T-helper 2 cell treated with Interferon-gamma antibody and Interleukin-4, amounts not matched to agents 100 ng/mL and 5 ng/mL, for 36 hours (primary cell): ENCODE measurements at regions not wholly inside any gene's neighbourhood (a gene's known extent, or its start where the extent isn't known, plus 50 kb on each side); places are given as distances from the start of the nearest gene placed in this dataset.

Experiments used
- intact Hi-C: fragments of 100-400 bp; cut with micrococcal nuclease; formaldehyde crosslinking; loops from one replicate; pipeline ENCODE4 v1.15.1; 2023

DNA sequence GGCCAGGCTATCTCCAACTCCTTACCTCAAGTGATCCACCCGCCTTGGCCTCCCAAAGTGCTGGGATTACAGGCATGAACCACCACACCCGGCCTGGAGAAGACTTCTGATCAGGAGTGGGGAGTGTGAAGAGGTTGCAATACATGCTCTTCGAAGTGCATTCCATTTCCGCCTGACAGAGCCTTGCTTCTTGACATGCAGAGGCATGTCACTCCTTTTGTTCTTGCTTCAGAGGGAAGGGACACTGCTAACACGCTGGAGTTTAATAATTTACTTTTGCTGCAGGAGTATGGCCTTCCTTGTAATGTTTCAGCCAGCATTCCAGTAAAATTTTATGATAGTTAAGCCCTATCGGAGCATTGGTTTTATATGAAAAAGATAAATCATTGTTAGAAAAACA, 74.9 kb downstream of the SLC25A47 start:
- intact Hi-C loops: no loop called here

DNA sequence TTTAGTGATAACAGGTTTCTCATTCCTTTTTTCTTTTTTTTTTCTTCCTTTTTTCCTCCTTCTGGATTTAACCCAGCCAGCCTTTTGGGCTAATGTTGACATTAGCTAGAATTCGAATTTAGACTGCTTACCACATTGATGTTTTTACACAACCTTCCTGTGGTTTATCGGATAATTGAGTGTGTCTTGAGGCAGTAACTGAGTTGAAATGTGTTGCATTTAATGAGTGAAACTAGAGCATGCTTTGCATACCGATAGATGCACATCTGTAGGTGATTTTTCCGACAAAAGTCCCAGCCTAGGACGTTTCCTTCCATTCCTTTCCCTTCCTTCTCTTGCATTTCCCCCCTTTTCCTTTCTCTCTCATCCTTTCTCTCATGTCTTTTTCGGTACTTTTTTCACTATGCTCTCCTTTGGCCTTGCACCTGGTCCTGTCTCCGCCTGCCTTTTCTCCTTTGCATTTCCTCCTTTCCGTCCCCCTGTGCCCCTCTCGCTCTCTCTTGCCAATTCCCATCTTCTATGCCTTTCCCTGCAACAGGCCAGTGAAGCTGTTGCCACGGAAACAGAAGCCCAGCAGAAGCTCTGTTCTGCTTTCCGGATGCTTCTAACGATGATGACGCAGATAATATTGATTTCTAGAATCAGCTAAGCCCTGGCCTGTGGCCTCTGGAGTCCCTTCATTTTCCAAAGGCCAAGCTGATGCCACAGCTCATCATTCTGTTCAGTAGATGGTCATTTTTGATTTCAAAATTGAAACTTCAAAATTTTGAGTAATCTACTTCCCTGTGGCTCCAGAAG, 76.1 kb downstream of the SLC25A47 start:
- intact Hi-C loops: no loop called here

DNA sequence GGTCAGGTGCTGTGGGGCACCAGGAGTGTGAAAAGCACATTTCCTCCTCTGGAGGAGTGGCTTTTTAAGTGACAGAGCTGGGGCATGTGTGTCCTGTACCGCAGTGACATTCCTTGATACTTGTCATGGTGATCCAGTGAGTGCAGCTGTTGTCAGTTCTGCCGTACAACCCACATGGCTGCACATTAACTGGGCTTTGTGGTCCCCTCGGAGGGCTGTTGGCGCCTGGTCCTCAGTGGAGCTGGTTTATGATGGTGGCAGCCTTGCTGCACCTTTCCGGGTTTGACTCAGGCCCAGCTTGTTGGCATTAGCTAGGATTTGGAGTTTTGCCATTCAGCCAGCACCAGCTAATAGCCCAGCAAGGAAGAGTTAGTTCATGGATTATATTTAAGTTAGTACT, 77.0 kb downstream of the SLC25A47 start:
- intact Hi-C loops: no loop called here

DNA sequence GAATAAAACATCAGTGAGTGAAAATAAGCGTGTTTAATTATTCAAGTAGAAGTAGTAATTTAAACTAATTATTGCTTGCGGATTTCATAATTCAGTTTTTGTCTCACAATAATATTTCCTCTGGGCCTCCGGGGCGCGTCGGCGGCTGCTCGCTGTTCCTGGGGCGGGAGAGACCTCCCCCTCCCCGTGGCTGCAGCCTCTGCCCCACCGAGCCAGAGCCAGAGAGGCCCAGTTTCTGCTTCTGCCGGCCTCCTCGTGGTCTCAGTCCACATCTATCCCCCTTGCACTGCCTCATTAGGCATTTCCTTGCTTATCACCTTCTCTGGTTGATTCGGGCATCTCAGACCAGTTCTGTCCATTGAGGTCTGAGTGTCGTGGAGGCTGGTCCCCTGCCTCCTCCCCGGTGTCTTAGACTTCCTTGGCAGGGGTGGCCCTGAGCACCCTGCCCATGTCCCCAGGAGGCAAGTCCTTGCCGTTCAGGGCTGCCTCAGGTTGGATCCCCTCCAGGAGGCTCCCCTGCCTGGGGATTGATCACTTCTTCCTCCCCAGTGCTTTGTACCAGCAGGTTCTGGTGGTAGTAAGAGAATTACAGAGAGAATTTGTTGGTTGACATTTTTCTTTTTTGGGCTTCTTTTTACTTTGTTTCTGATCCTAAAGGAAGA, 78.0 kb downstream of the SLC25A47 start:
- intact Hi-C loops: no loop called here

GRCh38 chr14:100401792-100402191, 78.7 kb downstream of the SLC25A47 start:
- intact Hi-C loops: no loop called here

- intact Hi-C loops: no loop called here
These were observed 79.5 kb downstream of the SLC25A47 start for GRCh38 chr14:100402631-100403030.

DNA sequence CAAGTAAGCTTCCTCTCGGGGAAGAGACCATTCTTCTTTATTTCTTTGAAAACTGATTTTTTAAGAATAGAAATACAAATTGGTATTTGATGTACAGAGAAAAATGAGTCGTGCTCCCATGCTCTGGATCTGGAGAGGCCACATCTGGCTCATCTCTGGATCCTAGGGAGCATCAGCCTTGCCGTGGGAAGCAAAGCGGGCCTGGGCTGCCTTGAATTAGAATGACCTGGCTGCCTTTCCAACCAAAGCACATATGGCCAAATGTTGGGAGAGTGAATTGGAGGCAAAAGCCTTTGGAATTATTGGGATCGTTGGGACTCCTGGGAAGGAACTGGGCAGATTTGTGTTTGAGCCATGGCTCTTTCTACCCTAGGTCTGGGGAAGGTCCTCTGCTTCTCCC, 80.0 kb downstream of the SLC25A47 start:
- intact Hi-C loops: no loop called here

- intact Hi-C loops: no loop called here
These were observed 80.7 kb downstream of the SLC25A47 start for GRCh38 chr14:100403802-100404365.

DNA sequence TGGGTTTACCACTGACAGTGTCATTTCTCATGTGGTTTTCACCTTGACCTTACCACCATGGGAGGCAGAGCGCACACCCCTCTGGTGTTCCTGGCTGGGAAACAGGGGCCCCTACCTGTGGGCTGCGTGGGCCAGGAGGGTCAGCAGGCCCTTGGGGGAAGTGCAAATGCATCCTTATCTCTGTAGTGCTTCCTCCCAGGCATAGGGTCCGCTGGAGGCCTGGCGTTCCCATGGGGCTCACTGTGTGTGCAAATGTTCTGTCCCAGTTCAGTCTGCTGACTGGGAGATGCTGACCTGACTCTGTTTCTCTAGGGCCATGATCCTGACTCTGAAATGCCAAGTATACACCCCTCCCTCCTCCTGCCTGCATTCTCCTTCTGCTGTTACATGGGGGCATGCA, 81.3 kb downstream of the SLC25A47 start:
- intact Hi-C loops: no loop called here

GRCh38 chr14:100405760-100406455, 82.8 kb downstream of the SLC25A47 start:
- intact Hi-C loops: loop anchor here (2.0 kb wide), 1 partner anchor 17 kb away; no protein-coding TSS in a partner anchor

- intact Hi-C loops: loop anchor here (2.0 kb wide), 1 partner anchor 16 kb away; no protein-coding TSS in a partner anchor
These were observed 83.5 kb downstream of the SLC25A47 start for GRCh38 chr14:100406505-100407131.

- intact Hi-C loops: loop anchor here (2.0 kb wide), 1 partner anchor 15 kb away; no protein-coding TSS in a partner anchor
These were observed 84.4 kb downstream of the SLC25A47 start for GRCh38 chr14:100407376-100408102.

DNA sequence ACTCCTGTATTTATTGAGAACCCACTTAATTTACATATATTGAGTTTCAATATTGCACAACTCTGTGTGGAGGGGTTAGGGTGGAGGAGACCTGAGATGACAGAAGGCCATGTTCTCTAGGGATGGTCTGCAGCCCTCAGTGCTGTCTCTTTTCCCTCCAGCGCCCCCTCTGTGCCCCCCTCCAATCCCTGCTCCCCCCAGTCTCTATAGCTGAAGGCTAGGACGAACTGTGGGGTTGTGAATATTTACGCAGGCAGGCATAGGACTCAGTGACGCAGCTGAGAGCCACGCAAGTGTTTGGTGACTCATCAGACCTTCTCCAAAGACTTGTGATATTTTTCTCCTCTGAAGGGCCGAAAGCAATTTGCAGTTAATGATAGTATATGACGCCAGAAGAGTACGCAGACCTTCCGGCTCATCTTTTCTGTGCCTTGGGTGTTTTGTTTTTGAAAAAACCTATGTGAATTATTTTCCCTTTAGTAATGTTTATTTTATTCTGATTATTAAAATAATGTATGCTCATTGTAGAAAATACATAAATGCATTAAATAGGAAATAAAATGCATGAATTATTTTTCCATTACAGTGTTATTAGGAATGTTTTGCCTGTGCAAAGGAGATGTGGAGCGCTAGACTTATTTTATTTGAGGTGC, 85.3 kb downstream of the SLC25A47 start:
- intact Hi-C loops: no loop called here

DNA sequence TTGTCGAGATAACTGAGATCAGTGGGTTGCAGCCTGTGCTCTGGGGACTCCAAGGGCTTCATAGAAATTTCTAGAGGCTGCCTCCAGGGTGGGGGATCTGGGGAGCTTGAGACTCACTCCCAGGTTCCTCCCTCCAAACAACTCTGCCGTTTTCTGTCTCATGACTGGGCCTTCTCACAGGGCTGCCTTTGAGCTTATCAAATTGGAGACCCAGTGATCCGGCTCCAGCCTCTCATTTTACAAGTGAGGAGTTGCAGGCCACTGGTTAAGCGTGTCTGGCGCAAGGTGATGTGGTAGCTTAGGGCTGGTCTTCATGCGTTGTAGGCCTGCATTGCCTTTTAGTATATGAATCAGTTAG, 85.8 kb downstream of the SLC25A47 start:
- intact Hi-C loops: no loop called here

DNA sequence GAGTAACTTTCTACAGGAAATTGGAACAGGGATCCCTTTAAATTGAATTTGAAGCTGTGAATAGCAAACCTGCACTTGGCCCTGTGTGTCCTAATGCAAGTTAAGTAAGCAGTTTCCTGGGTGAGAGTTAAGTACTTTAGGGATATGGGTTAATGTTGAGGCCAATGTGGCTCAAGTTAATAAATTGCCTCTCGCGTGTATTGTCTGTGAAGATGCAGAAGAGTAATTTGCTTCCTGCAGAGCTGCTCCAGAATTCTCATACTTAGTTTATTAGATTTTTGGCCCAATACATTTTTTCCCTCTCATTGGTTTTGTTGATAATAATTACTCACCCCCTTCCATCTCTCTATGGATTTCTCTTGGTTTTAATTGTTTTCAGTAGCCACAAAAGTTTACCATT, 86.5 kb downstream of the SLC25A47 start:
- intact Hi-C loops: no loop called here

DNA sequence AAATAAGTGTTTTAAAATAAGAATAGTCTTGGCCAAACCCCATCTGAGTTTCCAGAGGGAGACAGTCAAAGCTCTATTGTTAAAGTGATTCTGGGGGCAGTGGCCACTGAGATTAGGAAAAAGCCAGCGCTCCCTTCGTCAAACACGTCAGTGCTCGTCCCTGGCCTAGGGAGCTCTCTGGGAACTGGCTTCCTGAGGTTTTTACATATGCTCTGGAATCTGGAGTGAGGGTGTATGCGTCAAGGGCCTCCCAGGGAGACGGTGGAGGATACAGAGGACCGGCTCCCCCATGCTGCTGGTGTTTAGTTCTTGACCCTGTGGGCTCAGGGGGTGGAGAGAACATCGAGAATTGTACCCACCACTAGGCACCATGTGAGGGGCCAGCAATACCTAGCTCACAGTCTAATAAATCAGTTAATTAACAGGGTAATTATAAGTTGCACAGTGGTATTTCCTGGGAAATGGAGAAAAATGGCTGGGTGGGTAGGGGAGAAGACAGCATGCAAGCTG, 87.0 kb downstream of the SLC25A47 start:
- intact Hi-C loops: no loop called here

- intact Hi-C loops: no loop called here
These were observed 90.6 kb downstream of the SLC25A47 start for GRCh38 chr14:100413699-100414098.

GRCh38 chr14:100415226-100415625, 92.1 kb downstream of the SLC25A47 start:
- intact Hi-C loops: no loop called here

GRCh38 chr14:100416081-100416680, 93.0 kb downstream of the SLC25A47 start:
- intact Hi-C loops: no loop called here
